GM23248 (cell line): ENCODE measurements at regions not wholly inside any gene's neighbourhood (a gene's known extent, or its start where the extent isn't known, plus 50 kb on each side); places are given as distances from the start of the nearest gene placed in this dataset.

Source experiments
- DNase-seq: peaks from one replicate; pipeline ENCODE4 v3.0.0-alpha.2; 2015
- H2AFZ ChIP-seq: fragments of 200-600 bp; sonication (generic); 2 replicates; pipeline ENCODE4 v1.6.1; 2016; ENCODE audit warnings: antibody characterized with exemption
- H3F3A ChIP-seq: fragments of 200-600 bp; sonication (generic); 2 replicates; pipeline ENCODE4 v1.6.1; 2016; ENCODE audit warnings: mild to moderate bottlenecking, antibody characterized with exemption, mixed run types; ENCODE audit not compliant: insufficient read depth
- H3K27ac ChIP-seq: fragments of 200-600 bp; sonication (generic); 2 replicates; pipeline ENCODE4 v1.5.1; 2016; ENCODE audit warnings: mild to moderate bottlenecking
- H3K27me3 ChIP-seq: fragments of 200-600 bp; sonication (generic); replicated peaks from 2 replicates; pipeline ENCODE4 v1.6.1; 2016; ENCODE audit warnings: mild to moderate bottlenecking; ENCODE audit not compliant: insufficient read depth
- H3K36me3 ChIP-seq: fragments of 200-600 bp; sonication (generic); 2 replicates; pipeline ENCODE4 v1.6.1; 2016; ENCODE audit warnings: low read depth, mild to moderate bottlenecking
- H3K4me1 ChIP-seq: fragments of 200-600 bp; sonication (generic); 2 replicates; pipeline ENCODE4 v1.6.1; 2016; ENCODE audit warnings: mild to moderate bottlenecking; ENCODE audit not compliant: insufficient read depth
- H3K4me2 ChIP-seq: fragments of 200-600 bp; sonication (generic); one replicate; pipeline ENCODE4 v1.6.1; 2016; ENCODE audit warnings: mild to moderate bottlenecking; ENCODE audit not compliant: unreplicated experiment
- H3K4me3 ChIP-seq: fragments of 200-600 bp; sonication (generic); 2 replicates; pipeline ENCODE4 v1.5.1; 2016; ENCODE audit warnings: mild to moderate bottlenecking
- H3K79me2 ChIP-seq: fragments of 200-600 bp; sonication (generic); 2 replicates; pipeline ENCODE4 v1.6.1; 2016; ENCODE audit warnings: mild to moderate bottlenecking; ENCODE audit not compliant: insufficient read depth
- H3K9ac ChIP-seq: fragments of 200-600 bp; sonication (generic); 2 replicates; pipeline ENCODE4 v1.6.1; 2016; ENCODE audit warnings: mild to moderate bottlenecking
- H3K9me2 ChIP-seq: fragments of 200-600 bp; sonication (generic); 2 replicates; pipeline ENCODE4 v1.6.1; 2016; ENCODE audit warnings: mixed run types, mild to moderate bottlenecking, moderate library complexity; ENCODE audit not compliant: insufficient read depth
- H3K9me3 ChIP-seq: fragments of 200-600 bp; sonication (generic); one replicate; pipeline ENCODE4 v1.6.1; 2017; ENCODE audit warnings: low read depth
- H4K20me1 ChIP-seq: fragments of 200-600 bp; sonication (generic); 2 replicates; pipeline ENCODE4 v1.6.0; 2016; ENCODE audit not compliant: insufficient read depth
- EZH2 ChIP-seq: fragments of 200-600 bp; sonication (generic); IDR thresholded peaks from 2 replicates; pipeline ENCODE4 v1.6.1; 2018; ENCODE audit warnings: antibody characterized with exemption, mild to moderate bottlenecking; ENCODE audit not compliant: insufficient read depth, poor library complexity, severe bottlenecking
- EZH2phosphoT487 ChIP-seq: fragments of 200-600 bp; sonication (generic); IDR thresholded peaks from 2 replicates; pipeline ENCODE4 v1.6.1; 2018; ENCODE audit warnings: antibody characterized with exemption, moderate library complexity, mild to moderate bottlenecking, low read depth; ENCODE audit not compliant: insufficient read depth
- WGBS, 2 experiments: methylation state at CpG; one replicate each; pipeline ENCODE4 v1.1.6; 2015 to 2017; ENCODE audit warnings: low lambda C conversion rate in 2 of 2, low coverage in 1 of 2; ENCODE audit errors: missing lambda C conversion rate in 2 of 2; 5-methylcytosine and 5-hydroxymethylcytosine counted together
- in situ Hi-C: fragments of 300-500 bp; cut with MboI; formaldehyde crosslinking; loops from 2 replicates; pipeline ENCODE4 v1.15.0; 2020

- Histone ChIP-seq H3K79me2 (no peaks in the 10 kb centered on the region), H3K4me2 (no peak overlapping the region), H3K27me3 (no peaks in the 10 kb centered on the region), H3K27ac (no peak overlapping the region), H2AFZ (no peak overlapping the region), H3K9me3 (no peaks in the 10 kb centered on the region), H3K9ac (no peak overlapping the region), H3K4me3 (no peak overlapping the region), H3F3A (no peaks in the 10 kb centered on the region), H3K9me2 (no peaks in the 10 kb centered on the region; the same call in 1 of the 2 replicates), H3K36me3 (no peaks in the 10 kb centered on the region), H4K20me1 (no peaks in the 10 kb centered on the region), H3K4me1 (no peaks in the 10 kb centered on the region)
- DNase-seq: no peak
- in situ Hi-C loops: no loop called here
- TF ChIP-seq EZH2phosphoT487 (no peak), EZH2 (no peak)
- WGBS, 2 experiments: 45 to 53% methylated on average over 3 of the region's 3 CpGs
Measured at GRCh38 chr7:26434974-26435373, 143.3 kb downstream of the SNX10 start.

GRCh38 chr7:26437003-26437532, 145.4 kb downstream of the SNX10 start:
- Histone ChIP-seq H3K9me2 (no peaks in the 10 kb centered on the region; the same call in 1 of the 2 replicates), H3K79me2 (no peaks in the 10 kb centered on the region), H3K4me3 (no peak overlapping the region), H3K9ac (no peak overlapping the region), H3K36me3 (no peaks in the 10 kb centered on the region), H2AFZ (no peak overlapping the region), H3K27ac (no peak overlapping the region), H3K4me1 (no peaks in the 10 kb centered on the region), H3K9me3 (no peaks in the 10 kb centered on the region), H3K4me2 (no peak overlapping the region), H3F3A (no peaks in the 10 kb centered on the region), H3K27me3 (no peaks in the 10 kb centered on the region), H4K20me1 (no peaks in the 10 kb centered on the region)
- WGBS, 2 experiments: 69 to 73% methylated on average over 4 of the region's 4 CpGs
- TF ChIP-seq EZH2 (no peak), EZH2phosphoT487 (no peak)
- DNase-seq: no peak
- in situ Hi-C loops: no loop called here

- in situ Hi-C loops: no loop called here
- WGBS, 2 experiments: 79 to 92% methylated on average over 1 of the region's 1 CpG
Measured at GRCh38 chr7:26438078-26438477, 146.4 kb downstream of the SNX10 start.

GRCh38 chr7:26439521-26440232, 148.0 kb downstream of the SNX10 start:
- H4K20me1 ChIP-seq: no peaks in the 10 kb centered on the region
- TF ChIP-seq EZH2 (no peak), EZH2phosphoT487 (no peak)
- in situ Hi-C loops: no loop called here

More at GRCh38 chr7:26438078-26438477, 146.4 kb downstream of the SNX10 start:
- Histone ChIP-seq H3K9me2 (no peaks in the 10 kb centered on the region; the same call in 1 of the 2 replicates), H4K20me1 (no peaks in the 10 kb centered on the region), H3K4me3 (no peak overlapping the region), H3K9me3 (no peaks in the 10 kb centered on the region), H3K9ac (no peak overlapping the region), H3K79me2 (no peaks in the 10 kb centered on the region), H3F3A (no peaks in the 10 kb centered on the region), H3K27me3 (no peaks in the 10 kb centered on the region), H3K27ac (no peak overlapping the region), H3K36me3 (no peaks in the 10 kb centered on the region), H3K4me1 (no peaks in the 10 kb centered on the region), H3K4me2 (no peak overlapping the region), H2AFZ (no peak overlapping the region)
- DNase-seq: no peak
- TF ChIP-seq EZH2phosphoT487: no peak
- TF ChIP-seq EZH2: no peak

More at GRCh38 chr7:26439521-26440232, 148.0 kb downstream of the SNX10 start:
- H3K79me2 ChIP-seq: no peaks in the 10 kb centered on the region
- no peak overlapping the region for H3K4me2 ChIP-seq
- H3K27ac ChIP-seq: no peak overlapping the region
- H3K9ac ChIP-seq: no peak overlapping the region
- no peaks in the 10 kb centered on the region for H3K4me1 ChIP-seq
- DNase-seq: no peak
- no peaks in the 10 kb centered on the region for H3F3A ChIP-seq
- no peaks in the 10 kb centered on the region for H3K27me3 ChIP-seq
- no peaks in the 10 kb centered on the region; the same call in 1 of the 2 replicates for H3K9me2 ChIP-seq
- H3K9me3 ChIP-seq: no peaks in the 10 kb centered on the region
- no peak overlapping the region for H2AFZ ChIP-seq
- 69 to 76% methylated on average over 7 of the region's 7 CpGs for WGBS, 2 experiments
- no peaks in the 10 kb centered on the region for H3K36me3 ChIP-seq
- H3K4me3 ChIP-seq: no peak overlapping the region
